Dendritic cell treated with granulocyte-macrophage colony-stimulating factor and Interleukin-4, amounts not matched to agents 40 ng/mL and 50 ng/mL, for 4 days (primary cell): ENCODE measurements at regions not wholly inside any gene's neighbourhood (a gene's known extent, or its start where the extent isn't known, plus 50 kb on each side); places are given as distances from the start of the nearest gene placed in this dataset.

Source experiments
- H3K27ac Mint-ChIP-seq: one replicate; pipeline ENCODE4 v1.8.0; 2022; ENCODE audit warnings: mild to moderate bottlenecking, mixed read lengths
- H3K27me3 Mint-ChIP-seq: one replicate; pipeline ENCODE4 v1.8.0; 2022; ENCODE audit warnings: mild to moderate bottlenecking, mixed read lengths
- H3K36me3 Mint-ChIP-seq: one replicate; pipeline ENCODE4 v1.8.0; 2022; ENCODE audit warnings: low read depth, mixed read lengths
- H3K4me1 Mint-ChIP-seq: one replicate; pipeline ENCODE4 v1.8.0; 2022; ENCODE audit warnings: low read depth, mixed read lengths
- H3K4me3 Mint-ChIP-seq: one replicate; pipeline ENCODE4 v1.8.0; 2022; ENCODE audit warnings: mild to moderate bottlenecking, moderate library complexity, mixed read lengths
- H3K9me3 Mint-ChIP-seq: one replicate; pipeline ENCODE4 v1.8.0; 2022; ENCODE audit warnings: mixed read lengths
- intact Hi-C: fragments of 100-400 bp; cut with micrococcal nuclease; formaldehyde crosslinking; loops from one replicate; pipeline ENCODE4 v1.15.0; 2022

DNA sequence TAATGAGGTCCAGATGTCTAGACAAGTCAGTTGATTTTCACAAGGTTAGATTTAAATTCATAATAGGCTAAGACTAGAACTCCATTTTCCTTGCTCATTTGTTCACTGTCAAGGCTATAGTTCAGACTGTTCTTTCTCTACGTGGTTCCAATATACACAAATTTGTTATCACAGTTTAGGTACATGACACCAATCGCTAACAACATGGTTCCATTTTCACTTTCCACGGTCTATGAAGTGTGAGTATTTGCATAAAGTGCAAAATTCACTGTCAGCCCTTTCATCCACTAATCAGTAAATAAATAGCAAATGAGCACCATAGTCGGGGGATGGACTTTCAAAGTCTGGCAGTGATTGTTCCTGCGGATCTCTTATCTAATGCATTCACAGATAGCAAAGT is 315.7 kb upstream of the SPOCK3 start:
- H3K4me1 Mint-ChIP-seq, result no peaks in the 10 kb centered on the region
- H3K4me3 Mint-ChIP-seq, result no peak overlapping the region
- no peaks in the 10 kb centered on the region for H3K27me3 Mint-ChIP-seq
- H3K27ac Mint-ChIP-seq, result no peak overlapping the region
- H3K9me3 Mint-ChIP-seq, result peaks cover 11% of the 10 kb centered on the region
- no peaks in the 10 kb centered on the region for H3K36me3 Mint-ChIP-seq
- intact Hi-C loops, result no loop called here

DNA sequence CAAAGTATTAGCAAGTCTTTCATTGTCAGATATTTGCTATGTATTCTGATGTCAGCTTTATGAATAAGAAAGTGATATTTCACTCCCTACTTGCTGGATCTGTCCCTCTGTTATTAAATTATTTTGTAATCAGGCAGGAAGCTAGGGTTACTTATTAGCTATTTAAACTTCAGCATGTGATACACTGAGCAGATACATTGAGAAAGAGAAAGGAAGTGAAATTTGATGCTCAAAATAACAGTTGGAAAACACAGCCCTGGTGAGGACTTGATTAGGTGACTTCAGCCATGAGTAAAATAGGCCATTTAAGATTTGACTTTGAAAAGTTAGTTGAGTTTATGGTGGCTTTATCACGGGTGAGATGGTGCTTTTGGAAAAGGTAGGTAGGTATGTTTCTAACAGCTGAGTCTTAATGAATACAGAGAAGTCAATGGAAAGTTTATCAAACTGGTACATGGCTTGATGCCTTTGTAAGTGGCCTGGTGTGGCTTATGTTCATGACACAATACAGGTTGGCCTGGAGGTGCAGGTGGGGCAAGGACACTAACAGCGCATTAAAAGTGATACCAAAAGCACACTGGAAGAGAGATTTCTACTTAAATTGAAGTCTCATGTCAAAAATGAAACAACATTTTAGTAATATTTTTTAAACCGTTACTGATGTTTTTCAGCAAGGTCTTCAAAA is 321.2 kb upstream of the SPOCK3 start:
- intact Hi-C loops, result no loop called here
- Mint-ChIP-seq H3K4me1 (no peaks in the 10 kb centered on the region), H3K36me3 (no peaks in the 10 kb centered on the region), H3K27ac (no peak overlapping the region), H3K4me3 (no peak overlapping the region), H3K9me3 (peaks cover 22% of the 10 kb centered on the region), H3K27me3 (no peaks in the 10 kb centered on the region)

DNA sequence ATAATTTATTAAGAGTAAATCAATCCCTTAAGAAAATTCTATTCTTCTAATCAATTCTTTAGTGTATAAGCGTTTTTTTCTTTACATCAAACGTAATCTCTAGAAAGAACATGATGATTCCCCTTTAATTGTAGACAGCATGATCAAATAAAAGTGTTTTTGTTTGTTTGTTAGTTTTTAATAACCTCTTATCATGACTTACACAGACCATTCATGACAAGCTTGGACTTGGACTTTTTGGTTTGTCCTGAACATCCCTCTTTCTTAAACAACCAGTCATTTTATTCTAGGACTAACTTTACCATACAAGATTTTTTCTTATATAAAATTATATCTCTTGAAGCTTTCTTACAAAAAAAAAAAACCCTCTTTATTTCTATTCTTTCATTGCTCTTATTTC is 344.6 kb upstream of the SPOCK3 start:
- H3K9me3 Mint-ChIP-seq, result peaks cover 39% of the 10 kb centered on the region
- no peaks in the 10 kb centered on the region for H3K27me3 Mint-ChIP-seq
- H3K27ac Mint-ChIP-seq, result no peak overlapping the region
- no peaks in the 10 kb centered on the region for H3K36me3 Mint-ChIP-seq
- intact Hi-C loops, result no loop called here
- H3K4me3 Mint-ChIP-seq, result no peak overlapping the region
- H3K4me1 Mint-ChIP-seq, result no peaks in the 10 kb centered on the region

DNA sequence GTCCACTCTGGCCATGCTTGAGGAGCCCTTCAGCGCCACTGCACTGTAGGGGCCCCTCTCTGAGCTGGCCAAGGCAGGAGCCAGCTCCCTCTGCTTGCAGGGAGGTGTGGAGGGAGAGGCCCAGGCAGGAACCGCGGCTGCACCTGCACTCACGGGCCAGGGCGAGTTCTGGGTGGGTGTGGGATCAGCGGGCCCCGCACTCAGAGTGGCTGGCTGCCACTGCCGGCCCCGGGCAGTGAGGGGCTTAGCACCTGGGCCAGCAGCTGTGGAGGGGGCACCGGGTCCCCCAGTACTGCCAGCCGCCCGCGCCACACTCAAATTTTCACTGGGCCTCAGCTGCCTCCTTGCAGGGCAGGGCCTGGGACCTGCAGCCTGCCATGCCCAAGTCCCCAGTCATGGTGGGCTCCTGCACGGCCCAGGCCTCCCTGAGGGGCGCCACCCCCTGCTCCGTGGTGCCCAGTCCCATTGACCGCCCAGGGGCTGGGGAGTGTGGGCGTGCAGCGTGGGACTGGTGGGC is 347.2 kb upstream of the SPOCK3 start:
- Mint-ChIP-seq H3K4me1 (no peaks in the 10 kb centered on the region), H3K9me3 (peaks cover 48% of the 10 kb centered on the region), H3K36me3 (no peaks in the 10 kb centered on the region), H3K27me3 (no peaks in the 10 kb centered on the region), H3K4me3 (no peak overlapping the region), H3K27ac (no peak overlapping the region)
- intact Hi-C loops, result no loop called here

DNA sequence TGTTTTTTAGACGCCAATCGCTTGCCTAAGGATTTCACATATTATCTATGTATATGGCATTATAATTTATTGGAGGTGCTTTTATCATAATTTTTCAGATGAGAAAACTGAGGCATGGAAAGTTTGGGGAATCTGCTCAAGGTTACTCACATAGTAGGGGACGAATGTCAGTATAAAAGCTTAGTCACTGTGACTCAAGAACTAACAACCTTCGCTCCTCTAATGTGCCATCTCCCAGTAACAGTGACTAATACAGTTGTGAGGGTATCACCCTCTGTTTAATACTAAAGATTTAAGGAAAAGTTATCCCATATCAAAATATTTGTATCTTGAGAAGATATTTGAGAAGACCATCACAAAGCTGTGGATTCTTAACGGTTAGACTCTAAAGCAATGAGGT is 353.1 kb upstream of the SPOCK3 start:
- Mint-ChIP-seq H3K9me3 (peaks cover 51% of the 10 kb centered on the region), H3K36me3 (no peaks in the 10 kb centered on the region), H3K27me3 (no peaks in the 10 kb centered on the region), H3K4me1 (no peaks in the 10 kb centered on the region), H3K4me3 (no peak overlapping the region), H3K27ac (no peak overlapping the region)
- intact Hi-C loops, result no loop called here

DNA sequence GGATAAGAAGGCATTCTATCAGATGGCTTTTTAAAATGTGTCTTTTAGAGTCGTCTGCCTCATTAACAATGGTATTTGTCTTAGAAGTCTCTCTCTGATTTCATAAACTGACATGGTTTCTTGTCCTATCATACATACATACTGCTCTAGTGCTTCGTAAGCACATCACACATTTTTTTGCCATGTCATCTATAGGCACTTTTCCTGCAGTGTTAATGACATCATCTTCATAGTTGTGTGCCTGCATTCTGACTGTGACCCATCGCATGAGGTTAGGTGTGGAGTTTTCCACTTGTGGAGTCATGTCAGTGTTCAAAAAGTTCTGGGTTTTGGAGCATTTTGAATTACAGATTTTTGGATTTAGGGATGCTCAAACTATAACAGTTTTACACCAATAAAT is 361.6 kb upstream of the SPOCK3 start:
- H3K36me3 Mint-ChIP-seq, result no peaks in the 10 kb centered on the region
- intact Hi-C loops, result no loop called here
- H3K4me1 Mint-ChIP-seq, result no peaks in the 10 kb centered on the region
- no peak overlapping the region for H3K4me3 Mint-ChIP-seq
- H3K9me3 Mint-ChIP-seq, result peaks cover 5% of the 10 kb centered on the region
- H3K27me3 Mint-ChIP-seq, result no peaks in the 10 kb centered on the region
- H3K27ac Mint-ChIP-seq, result no peak overlapping the region

DNA sequence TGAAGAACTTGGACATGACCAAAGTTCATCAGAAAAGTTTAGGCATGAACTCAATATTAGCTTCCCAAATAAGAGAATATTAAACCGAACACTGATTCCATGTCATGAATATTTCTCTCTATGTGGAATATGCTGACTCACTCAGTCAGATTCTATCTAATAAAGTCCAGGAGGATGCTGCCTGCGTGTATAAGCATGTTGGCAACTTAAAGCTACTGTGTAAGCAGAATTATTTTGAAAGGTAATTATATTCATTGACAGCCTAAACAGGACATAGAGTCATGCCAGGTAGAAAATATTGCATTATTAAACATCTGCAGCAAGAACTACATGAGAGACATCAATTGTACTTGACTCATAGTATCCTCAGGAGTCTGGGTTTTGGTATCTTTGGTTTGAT is 367.9 kb upstream of the SPOCK3 start:
- H3K4me3 Mint-ChIP-seq, result no peak overlapping the region
- no peaks in the 10 kb centered on the region for H3K4me1 Mint-ChIP-seq
- H3K27ac Mint-ChIP-seq, result no peak overlapping the region
- no peaks in the 10 kb centered on the region for H3K36me3 Mint-ChIP-seq
- no peaks in the 10 kb centered on the region for H3K27me3 Mint-ChIP-seq
- H3K9me3 Mint-ChIP-seq, result peaks cover 1% of the 10 kb centered on the region
- intact Hi-C loops, result no loop called here

DNA sequence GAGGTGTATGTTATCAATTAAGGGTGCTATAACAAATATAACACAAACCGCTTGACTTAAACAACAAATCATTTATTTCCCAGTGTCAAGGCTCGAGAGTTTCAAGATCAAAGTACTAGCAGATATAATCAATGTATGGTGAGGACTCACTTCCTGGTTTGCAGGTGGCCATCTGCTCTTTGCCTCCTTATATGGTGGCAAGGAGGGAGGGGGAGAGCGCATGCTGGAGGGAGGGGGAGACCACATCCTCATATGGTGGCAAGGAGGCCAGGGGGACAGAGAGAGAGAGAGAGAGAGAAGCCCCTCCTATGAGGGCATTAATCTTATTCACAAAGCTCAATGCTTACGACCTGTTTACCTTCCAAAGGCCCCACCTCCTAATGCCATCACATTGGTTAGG is 372.3 kb upstream of the SPOCK3 start:
- Mint-ChIP-seq H3K36me3 (no peaks in the 10 kb centered on the region), H3K4me1 (no peaks in the 10 kb centered on the region), H3K27ac (no peak overlapping the region), H3K9me3 (peaks cover 19% of the 10 kb centered on the region), H3K4me3 (no peak overlapping the region), H3K27me3 (no peaks in the 10 kb centered on the region)
- intact Hi-C loops, result no loop called here

DNA sequence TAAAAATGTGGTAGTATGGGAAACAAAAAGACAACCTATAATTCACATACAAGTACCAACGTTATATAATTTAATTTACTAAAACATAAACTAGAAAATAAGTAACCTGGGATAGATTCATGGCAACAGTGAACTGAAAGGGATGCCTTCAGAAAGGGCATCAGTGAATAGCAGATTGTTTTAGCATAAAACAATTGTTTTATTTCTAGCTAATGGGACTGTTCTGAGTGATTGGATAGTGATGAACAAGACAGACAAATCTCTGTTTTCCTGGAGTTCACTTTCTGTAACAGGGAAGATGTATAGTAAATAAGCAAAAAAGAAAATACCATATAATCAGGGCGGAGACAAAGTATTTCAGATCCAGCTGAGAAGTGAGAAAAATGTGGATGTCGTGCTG is 379.1 kb upstream of the SPOCK3 start:
- H3K27ac Mint-ChIP-seq, result no peak overlapping the region
- intact Hi-C loops, result no loop called here
- no peaks in the 10 kb centered on the region for H3K36me3 Mint-ChIP-seq
- no peaks in the 10 kb centered on the region for H3K27me3 Mint-ChIP-seq
- H3K4me1 Mint-ChIP-seq, result no peaks in the 10 kb centered on the region
- H3K4me3 Mint-ChIP-seq, result no peak overlapping the region
- H3K9me3 Mint-ChIP-seq, result peaks cover 23% of the 10 kb centered on the region

DNA sequence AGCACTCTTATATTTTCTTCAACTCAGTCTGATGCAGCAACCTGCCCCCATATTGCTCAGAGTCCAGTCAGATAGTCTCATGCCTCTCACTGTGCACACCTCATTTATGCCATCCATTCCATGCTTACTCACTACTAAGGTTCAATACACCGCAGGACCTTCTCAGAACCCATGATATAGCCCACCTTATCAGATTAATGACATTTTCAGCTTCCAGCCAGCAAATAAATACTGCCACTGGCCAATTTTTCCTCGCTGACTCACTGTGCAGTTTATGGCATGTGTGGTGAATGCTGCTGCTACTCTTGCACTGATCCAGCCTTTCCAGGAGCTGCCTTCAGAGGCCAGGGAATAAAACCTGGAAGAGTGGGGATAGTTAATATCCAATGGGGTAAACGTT is 380.6 kb upstream of the SPOCK3 start:
- Mint-ChIP-seq H3K36me3 (no peaks in the 10 kb centered on the region), H3K27me3 (no peaks in the 10 kb centered on the region), H3K9me3 (peaks cover 22% of the 10 kb centered on the region), H3K4me1 (no peaks in the 10 kb centered on the region), H3K4me3 (no peak overlapping the region), H3K27ac (no peak overlapping the region)
- intact Hi-C loops, result no loop called here

DNA sequence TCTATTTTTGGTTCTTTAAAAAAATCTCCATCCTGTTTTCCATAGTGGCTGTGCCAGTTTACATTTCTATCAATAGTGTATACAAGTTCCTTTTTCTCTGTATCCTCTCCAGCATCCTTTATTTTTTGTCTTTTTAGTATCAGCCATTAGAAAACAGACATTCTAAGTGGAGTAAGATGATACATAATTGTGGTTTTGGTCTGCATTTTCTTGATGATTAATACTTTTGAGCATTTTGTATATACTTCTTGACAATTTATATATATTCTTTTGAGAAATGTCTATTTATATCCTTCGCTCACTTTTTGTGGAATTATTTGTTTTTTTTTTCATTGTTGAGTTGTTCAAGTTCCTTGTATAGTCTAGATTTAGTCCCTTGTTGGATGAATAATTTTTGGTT is 382.2 kb upstream of the SPOCK3 start:
- Mint-ChIP-seq H3K4me3 (no peak overlapping the region), H3K27me3 (no peaks in the 10 kb centered on the region), H3K36me3 (no peaks in the 10 kb centered on the region), H3K9me3 (peaks cover 25% of the 10 kb centered on the region), H3K27ac (no peak overlapping the region), H3K4me1 (no peaks in the 10 kb centered on the region)
- intact Hi-C loops, result no loop called here

DNA sequence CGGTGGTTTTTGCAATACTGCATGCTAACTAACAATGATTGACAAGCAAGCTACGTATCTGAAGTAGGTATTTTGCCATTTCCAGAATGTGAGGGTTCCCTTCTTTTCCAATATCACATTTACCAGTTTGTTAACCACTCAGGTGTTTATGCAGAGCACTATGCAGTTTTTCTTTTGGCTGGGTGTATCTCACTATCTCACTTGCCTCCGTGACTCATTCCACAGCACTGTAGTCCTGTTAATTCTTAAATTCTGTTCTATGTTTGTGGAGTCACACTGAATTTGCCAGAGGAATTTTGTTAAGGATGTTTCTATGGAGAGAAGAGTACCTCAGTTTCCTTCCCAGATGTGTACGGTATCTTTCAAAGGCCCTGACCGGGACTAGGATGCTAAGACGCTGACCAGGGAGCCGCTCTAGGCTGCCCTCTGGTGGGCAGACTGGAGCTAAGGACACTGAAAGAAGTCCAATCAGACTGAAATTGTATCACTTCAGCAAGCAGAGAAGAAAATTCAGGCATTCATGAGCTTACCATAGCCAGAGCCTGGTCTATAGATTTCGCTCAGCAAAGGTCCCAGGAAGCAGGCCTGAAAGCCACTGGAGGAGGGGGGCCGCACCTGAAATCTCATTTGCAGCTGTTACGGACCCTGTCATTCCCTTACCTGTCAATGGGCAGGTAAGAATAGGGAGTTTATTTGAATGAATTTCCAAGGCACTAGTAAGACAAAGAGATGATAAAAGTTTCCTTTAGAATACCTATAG is 388.4 kb upstream of the SPOCK3 start:
- no peak overlapping the region for H3K4me3 Mint-ChIP-seq

DNA sequence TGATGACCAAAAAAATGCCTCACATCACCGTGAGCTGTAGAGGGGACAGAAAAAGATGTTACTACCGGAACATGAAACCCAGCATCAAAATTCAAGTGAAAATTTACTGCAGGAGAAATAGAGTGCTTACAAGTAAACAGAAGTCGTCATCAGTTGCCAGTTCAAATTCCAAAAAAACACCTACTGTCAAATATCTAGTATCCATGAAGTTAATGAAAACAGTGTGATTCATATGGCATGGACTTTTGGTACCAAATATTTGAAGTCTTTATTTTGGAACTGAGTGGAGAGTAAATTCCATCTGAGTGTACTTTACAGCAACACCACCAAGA is 388.9 kb upstream of the SPOCK3 start:
- Mint-ChIP-seq H3K4me3 (no peak overlapping the region), H3K9me3 (peaks cover 11% of the 10 kb centered on the region), H3K27me3 (no peaks in the 10 kb centered on the region), H3K36me3 (no peaks in the 10 kb centered on the region), H3K4me1 (no peaks in the 10 kb centered on the region), H3K27ac (no peak overlapping the region)
- intact Hi-C loops, result loop anchor here (5.0 kb wide), 1 partner anchor 601 kb away; no protein-coding TSS in a partner anchor

More for the DNA sequence above, 388.4 kb upstream of the SPOCK3 start:
- peaks cover 17% of the 10 kb centered on the region for H3K9me3 Mint-ChIP-seq
- intact Hi-C loops, result loop anchor here (5.0 kb wide), 1 partner anchor 600 kb away; no protein-coding TSS in a partner anchor
- H3K4me1 Mint-ChIP-seq, result no peaks in the 10 kb centered on the region
- H3K27ac Mint-ChIP-seq, result no peak overlapping the region
- no peaks in the 10 kb centered on the region for H3K36me3 Mint-ChIP-seq
- no peaks in the 10 kb centered on the region for H3K27me3 Mint-ChIP-seq

DNA sequence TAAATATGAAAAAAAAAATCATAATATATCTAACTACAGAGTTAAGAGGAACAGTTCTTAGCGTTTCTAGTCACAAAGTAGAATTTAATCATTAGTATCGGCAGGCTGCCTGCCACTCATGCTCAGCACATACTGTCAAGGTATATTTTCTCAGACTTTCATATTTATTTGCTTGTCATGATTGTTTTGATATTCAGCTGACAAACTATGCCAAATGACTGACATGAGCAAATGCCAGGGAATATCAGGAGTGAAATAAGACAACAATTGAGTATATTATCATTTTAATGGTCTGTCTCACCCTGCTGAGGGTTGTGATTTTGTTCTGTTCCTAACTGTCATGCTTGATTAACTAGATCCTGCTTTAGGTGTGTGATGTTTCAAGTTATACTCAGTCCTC is 395.0 kb upstream of the SPOCK3 start:
- Mint-ChIP-seq H3K4me1 (no peaks in the 10 kb centered on the region), H3K27me3 (no peaks in the 10 kb centered on the region), H3K36me3 (no peaks in the 10 kb centered on the region), H3K27ac (no peak overlapping the region), H3K4me3 (no peak overlapping the region), H3K9me3 (peaks cover 11% of the 10 kb centered on the region)
- intact Hi-C loops, result no loop called here
